ENCODE measurements at regions not wholly inside any gene's neighbourhood (a gene's known extent, or its start where the extent isn't known, plus 50 kb on each side); places are given as distances from the start of the nearest gene placed in this dataset.

GRCh38 chr17:13372432-13372831 is 229.3 kb downstream of the HS3ST3A1 start:
- intact Hi-C loops (cut with DNase I; ENCODE audit: low total_unique reads): no loop called here
- Histone ChIP-seq H3K27ac (no peak overlapping the region), H3K27me3 (replicated peaks in 1 of 7) (no peaks in the 10 kb centered on the region), H3K4me3 (no peak overlapping the region), H3K36me3 (no peaks in the 10 kb centered on the region), H3K9me3 (no peaks in the 10 kb centered on the region), H3K4me1 (no peaks in the 10 kb centered on the region)
- TF ChIP-seq POLR2A (IDR thresholded peaks at IDR 0.05) (no peak), POLR2AphosphoS5 (IDR thresholded peaks at IDR 0.05) (no peak), CTCF (IDR thresholded peaks at IDR 0.05 in 8 of 11, conservative IDR thresholded peaks at IDR 0.05 in 3 of 11) (no peak)
- 80 to 95% (median 84%) methylated on average over 4 of the region's 4 CpGs for WGBS, 5 donors
- no peak for DNase-seq

GRCh38 chr17:13367154-13367553 is 234.6 kb downstream of the HS3ST3A1 start:
- DNase-seq: no peak

GRCh38 chr17:13365331-13365730 is 236.4 kb downstream of the HS3ST3A1 start:
- H3K4me3 ChIP-seq: no peak overlapping the region
- WGBS, 5 donors: 77 to 92% (median 88%) methylated on average over 4 of the region's 4 CpGs
- DNase-seq: no peak
- H3K27ac ChIP-seq: no peak overlapping the region
- no peaks in the 10 kb centered on the region for H3K36me3 ChIP-seq
- TF ChIP-seq POLR2A (IDR thresholded peaks at IDR 0.05) (no peak), CTCF (IDR thresholded peaks at IDR 0.05 in 8 of 11, conservative IDR thresholded peaks at IDR 0.05 in 3 of 11) (no peak), POLR2AphosphoS5 (IDR thresholded peaks at IDR 0.05) (no peak)
- no peaks in the 10 kb centered on the region for H3K4me1 ChIP-seq
- H3K27me3 ChIP-seq (replicated peaks in 1 of 7): no peaks in the 10 kb centered on the region
- intact Hi-C loops (cut with DNase I; ENCODE audit: low total_unique reads): no loop called here
- no peaks in the 10 kb centered on the region for H3K9me3 ChIP-seq

More at GRCh38 chr17:13367154-13367553, 234.6 kb downstream of the HS3ST3A1 start:
- no peaks in the 10 kb centered on the region for H3K36me3 ChIP-seq
- H3K4me1 ChIP-seq: no peaks in the 10 kb centered on the region
- H3K27me3 ChIP-seq (replicated peaks in 1 of 7): no peaks in the 10 kb centered on the region
- intact Hi-C loops (cut with DNase I; ENCODE audit: low total_unique reads): no loop called here
- no peak for TF ChIP-seq CTCF (IDR thresholded peaks at IDR 0.05 in 8 of 11, conservative IDR thresholded peaks at IDR 0.05 in 3 of 11)
- TF ChIP-seq POLR2A (IDR thresholded peaks at IDR 0.05): no peak
- TF ChIP-seq POLR2AphosphoS5 (IDR thresholded peaks at IDR 0.05): no peak
- no peak overlapping the region for H3K4me3 ChIP-seq
- no peak overlapping the region for H3K27ac ChIP-seq
- WGBS, 5 donors: 49 to 74% (median 57%) methylated on average over 2 of the region's 2 CpGs
- H3K9me3 ChIP-seq: no peaks in the 10 kb centered on the region

GRCh38 chr17:13363771-13364170 is 238.0 kb downstream of the HS3ST3A1 start:
- no peak for DNase-seq

More at GRCh38 chr17:13363771-13364170, 238.0 kb downstream of the HS3ST3A1 start:
- TF ChIP-seq POLR2AphosphoS5 (IDR thresholded peaks at IDR 0.05): no peak
- TF ChIP-seq CTCF (IDR thresholded peaks at IDR 0.05 in 8 of 11, conservative IDR thresholded peaks at IDR 0.05 in 3 of 11): no peak
- TF ChIP-seq POLR2A (IDR thresholded peaks at IDR 0.05): no peak
- no peak overlapping the region for H3K4me3 ChIP-seq
- no peak overlapping the region for H3K27ac ChIP-seq
- H3K27me3 ChIP-seq (replicated peaks in 1 of 7): no peaks in the 10 kb centered on the region
- 55 to 85% (median 68%) methylated on average over 1 of the region's 1 CpG for WGBS, 5 donors
- H3K9me3 ChIP-seq: no peaks in the 10 kb centered on the region
- no peaks in the 10 kb centered on the region for H3K4me1 ChIP-seq
- intact Hi-C loops (cut with DNase I; ENCODE audit: low total_unique reads): no loop called here
- no peaks in the 10 kb centered on the region for H3K36me3 ChIP-seq

All from spleen (tissue), 11 donors.